H54 (cell line): ENCODE measurements at regions not wholly inside any gene's neighbourhood (a gene's known extent, or its start where the extent isn't known, plus 50 kb on each side); places are given as distances from the start of the nearest gene placed in this dataset.

ENCODE experiments used
- DNase-seq: peaks from one replicate; pipeline ENCODE4 v3.0.0; 2011; ENCODE audit warnings: low spot score, mixed read lengths; ENCODE audit not compliant: insufficient read length
- FAIRE-seq: peaks from 3 replicates; lab custom pipeline; 2011; peaks lifted over from hg19 to GRCh38; lab: Jason Lieb, UNC
- POLR2A ChIP-seq: IDR thresholded peaks from 2 replicates; pipeline ENCODE4 v1.6.1; 2011; ENCODE audit warnings: low read depth, mild to moderate bottlenecking, low read length

DNA sequence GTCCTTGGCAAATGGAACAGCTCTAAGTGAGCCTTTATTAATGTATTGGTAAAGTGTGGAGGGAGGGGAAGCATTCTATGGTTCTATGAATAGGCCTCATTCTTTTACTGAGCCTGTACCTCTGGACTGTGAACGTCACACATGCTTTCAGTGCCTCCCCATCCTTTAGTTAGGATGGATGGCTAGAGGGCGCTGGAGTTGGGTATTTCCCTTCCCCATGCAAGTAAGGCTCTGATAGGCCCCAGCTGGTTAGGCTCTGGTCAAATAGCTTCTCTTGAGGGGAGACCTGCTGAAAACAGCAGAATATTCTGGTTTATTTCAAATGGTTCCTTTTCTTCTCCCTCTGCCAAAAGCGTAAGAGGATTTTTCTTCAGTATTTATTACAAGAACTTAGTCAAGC lies 860.9 kb upstream of the MDGA2 start:
- FAIRE-seq (no peak), DNase-seq (no peak)
- TF ChIP-seq POLR2A: no peak

DNA sequence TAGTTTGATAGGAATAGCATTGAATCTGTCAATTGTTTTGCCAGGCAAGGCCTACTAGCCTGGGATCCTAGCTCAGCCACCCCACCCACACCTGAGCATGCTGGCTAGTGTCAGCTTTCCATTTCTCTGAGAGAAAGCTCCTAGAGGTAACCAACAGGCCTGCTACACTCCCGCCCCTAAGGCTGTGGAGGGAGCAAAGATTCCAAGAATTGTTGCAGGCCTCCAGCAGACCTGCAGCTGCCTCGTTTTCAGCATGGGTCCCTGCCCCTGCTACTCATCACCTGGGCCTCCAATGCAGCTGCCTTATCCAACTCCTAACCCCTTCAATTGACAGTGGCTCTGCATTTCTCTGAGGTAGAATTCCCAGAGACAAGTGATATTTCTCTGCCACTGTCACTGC lies 852.4 kb upstream of the MDGA2 start:
- no peak for FAIRE-seq
- DNase-seq: no peak
- no peak for TF ChIP-seq POLR2A

DNA sequence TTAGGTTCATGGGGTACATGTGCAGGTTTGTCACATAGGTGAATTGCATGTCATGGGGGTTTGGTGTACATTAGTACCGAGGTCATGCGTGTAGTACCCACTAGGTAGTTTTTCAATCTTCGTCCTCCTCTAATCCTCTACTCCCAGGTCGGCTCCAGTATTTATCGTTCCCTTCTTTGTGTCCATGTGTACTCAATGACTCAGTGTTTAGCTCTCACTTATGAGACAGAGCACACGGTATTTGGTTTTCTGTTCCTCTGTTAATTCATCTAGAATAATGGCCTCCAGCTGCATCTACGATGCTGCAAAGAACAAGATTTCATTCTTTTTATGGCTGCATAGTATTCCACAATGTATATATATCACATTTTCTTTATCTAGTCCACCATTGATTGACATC lies 850.9 kb upstream of the MDGA2 start:
- no peak for TF ChIP-seq POLR2A
- no peak for DNase-seq
- FAIRE-seq: no peak

DNA sequence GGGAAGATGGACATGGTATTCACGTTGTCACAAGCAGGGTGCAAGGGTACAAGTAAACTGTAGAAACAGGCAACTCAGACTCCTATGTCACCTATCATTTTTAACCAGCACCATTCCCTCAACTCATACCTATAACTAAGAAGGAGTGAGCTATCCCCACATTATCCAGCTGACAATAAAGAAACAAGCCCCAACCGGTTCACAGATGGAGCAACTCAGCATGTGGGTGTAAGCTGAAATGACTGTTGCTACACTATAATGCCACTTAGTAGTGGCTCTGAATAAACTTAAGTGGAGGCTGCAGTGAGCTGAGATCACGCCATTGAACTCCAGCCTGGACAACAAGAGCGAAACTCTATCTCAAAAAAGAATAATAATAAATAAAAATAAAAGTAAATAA lies 829.5 kb upstream of the MDGA2 start:
- no peak for FAIRE-seq

DNA sequence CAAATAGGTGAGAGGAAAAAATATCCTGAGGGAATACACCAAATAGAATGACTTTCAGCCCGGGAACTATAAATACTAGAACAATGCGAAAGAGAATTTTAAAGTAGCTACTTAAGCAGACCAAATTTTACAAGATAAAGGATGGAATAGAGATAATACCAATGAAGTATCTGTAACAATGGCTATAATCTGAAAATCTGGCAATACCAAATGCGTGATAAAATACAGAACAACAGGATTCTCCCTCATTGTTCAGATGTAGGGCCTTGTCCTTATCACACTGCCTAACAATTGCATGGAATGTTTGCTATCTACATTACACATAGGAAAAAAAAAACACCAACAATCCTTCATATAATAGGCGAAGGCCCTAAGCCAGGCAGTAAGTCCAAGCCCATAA lies 815.4 kb upstream of the MDGA2 start:
- no peak for TF ChIP-seq POLR2A
- no peak for DNase-seq
- no peak for FAIRE-seq

More for the DNA sequence above, 829.5 kb upstream of the MDGA2 start:
- TF ChIP-seq POLR2A: no peak
- no peak for DNase-seq

DNA sequence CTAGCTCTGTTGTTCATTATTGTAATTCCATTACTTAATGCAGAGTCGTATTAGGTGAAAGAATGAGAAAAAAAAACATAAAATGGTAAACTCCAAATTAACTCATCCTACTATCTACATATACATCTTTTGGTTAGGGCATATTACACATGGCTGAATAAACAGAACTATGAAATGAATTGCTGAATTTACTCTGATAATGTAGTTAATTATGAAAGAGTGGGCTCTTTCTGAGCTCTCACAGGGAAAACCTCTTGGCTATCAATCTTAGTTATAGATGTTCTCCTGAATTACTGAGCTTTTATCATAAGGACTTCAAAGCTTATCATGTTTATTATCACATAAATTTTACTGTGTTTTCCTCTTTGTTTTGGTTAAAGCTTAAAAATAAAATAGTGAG lies 798.5 kb upstream of the MDGA2 start:
- no peak for TF ChIP-seq POLR2A
- FAIRE-seq (no peak), DNase-seq (no peak)

DNA sequence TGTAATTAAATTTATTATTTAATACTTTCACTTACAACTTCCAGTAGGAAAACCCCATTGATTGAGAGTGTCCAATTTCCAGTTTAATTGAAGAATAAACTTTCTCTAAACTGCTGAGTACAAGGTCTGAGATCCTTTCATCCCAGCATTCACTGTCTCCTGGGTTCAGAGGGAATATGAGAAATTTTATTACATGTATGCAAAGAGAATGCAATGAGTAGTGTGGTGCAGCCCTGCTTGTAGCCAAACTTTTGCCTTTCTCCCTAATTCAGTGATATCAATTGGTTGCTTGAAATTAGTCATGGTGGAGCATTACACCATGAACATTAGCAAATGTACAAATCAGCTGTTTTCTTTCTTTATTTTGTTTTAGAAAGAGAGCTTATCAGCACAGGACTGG lies 780.6 kb upstream of the MDGA2 start:
- no peak for TF ChIP-seq POLR2A
- no peak for FAIRE-seq
- no peak for DNase-seq

DNA sequence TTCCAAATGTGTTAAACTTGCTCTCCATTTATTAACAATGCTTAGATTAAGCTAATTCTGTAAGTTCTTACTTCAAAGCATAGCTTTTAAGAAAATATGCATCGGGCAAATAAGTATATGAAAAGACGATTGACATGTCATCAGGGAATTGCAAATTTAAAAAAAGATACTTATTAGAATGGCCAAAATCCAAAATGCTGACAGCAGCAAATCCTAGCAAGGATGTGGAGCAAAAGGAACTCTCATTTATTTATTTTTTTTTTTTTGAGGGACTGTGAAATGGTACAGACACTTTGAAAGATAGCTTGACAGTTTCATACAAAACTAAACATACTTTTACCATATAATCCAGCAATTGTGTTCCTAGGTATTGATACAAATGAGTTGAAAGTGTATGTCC lies 779.5 kb upstream of the MDGA2 start:
- FAIRE-seq (no peak), DNase-seq (no peak)
- TF ChIP-seq POLR2A: no peak

DNA sequence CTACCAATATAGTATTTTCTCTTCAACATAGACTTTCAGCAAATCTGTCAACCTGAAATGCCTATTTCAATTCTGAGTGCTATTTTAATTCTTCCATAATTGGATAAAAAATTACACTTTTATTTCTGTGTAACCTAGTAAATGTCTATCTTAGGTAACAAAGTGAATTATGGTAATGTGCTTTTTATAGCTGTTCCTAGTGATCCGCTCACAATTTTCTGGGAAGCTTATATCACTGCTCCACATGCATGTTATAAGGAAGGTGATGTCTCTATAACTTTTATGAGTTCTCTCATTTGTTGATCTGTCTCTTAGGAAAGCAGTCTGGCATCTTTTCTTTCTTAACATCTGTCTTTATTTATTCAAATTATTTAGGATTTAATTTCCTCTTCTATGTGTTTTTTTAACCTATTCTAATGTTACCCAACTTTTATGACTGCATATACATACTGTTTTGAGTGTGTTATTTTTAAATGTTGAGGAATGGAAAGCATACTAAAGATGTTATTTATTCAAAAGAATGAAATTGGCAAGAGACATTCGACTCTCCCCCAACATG lies 777.1 kb upstream of the MDGA2 start:
- no peak for TF ChIP-seq POLR2A
- no peak for DNase-seq
- no peak for FAIRE-seq

DNA sequence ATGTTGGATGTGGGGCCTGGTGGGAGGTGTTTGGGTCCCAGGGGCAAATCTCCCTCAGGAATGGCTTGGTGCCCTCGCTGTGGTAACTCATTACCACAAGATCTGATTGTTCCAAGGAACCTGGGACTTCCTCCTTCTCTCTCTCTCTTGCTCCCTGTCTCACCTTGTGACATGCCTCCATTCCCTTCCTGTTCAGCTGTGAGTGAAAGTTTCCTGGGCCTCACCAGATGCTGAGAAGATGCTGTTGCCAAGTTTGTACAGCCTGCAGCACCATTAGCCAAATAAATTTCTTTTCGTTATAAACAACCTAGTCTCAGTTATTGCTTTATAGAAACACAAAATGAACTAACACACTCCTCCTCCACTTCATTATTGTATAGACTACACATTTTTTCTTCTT lies 759.8 kb upstream of the MDGA2 start:
- no peak for FAIRE-seq
- DNase-seq: no peak
- no peak for TF ChIP-seq POLR2A

DNA sequence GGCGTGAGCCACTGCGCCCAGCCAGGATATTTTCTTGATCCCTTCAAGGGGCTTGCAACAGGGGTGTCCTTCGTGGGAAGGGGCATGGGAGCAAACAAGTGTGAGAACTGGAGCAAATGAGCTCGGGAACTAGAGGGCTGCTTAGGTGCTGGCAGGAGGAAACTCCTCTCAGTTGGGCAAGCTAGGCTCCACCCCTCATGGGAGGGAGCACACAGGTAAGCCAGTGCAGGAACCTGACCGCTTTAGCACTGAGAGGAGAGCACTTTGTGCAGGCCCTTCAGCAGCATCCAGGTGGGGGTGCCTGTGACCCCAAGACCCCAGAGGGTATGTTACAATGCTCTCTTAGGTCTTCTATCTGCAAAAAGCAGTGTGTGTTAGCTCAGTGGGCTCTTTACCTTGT lies 755.4 kb upstream of the MDGA2 start:
- DNase-seq (no peak), FAIRE-seq (no peak)
- TF ChIP-seq POLR2A: no peak

DNA sequence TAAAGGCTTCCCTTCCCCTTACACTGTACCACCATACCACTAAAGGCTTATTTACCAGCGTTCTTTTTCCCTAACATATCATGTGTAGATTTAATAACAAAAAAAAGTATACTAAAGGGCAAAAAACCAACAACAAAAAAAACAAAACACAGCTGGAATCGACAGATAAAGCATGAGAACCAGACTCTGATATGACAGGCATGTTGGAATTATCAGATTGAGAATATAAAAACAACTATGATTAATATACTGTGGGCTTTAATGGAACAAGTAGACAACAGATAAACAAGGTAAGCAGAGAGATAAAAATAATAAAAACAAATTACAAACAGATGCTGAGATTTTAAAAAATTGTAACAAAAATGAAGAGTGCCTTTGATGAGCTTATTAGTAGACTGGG lies 754.1 kb upstream of the MDGA2 start:
- no peak for TF ChIP-seq POLR2A
- DNase-seq: no peak
- FAIRE-seq: no peak

DNA sequence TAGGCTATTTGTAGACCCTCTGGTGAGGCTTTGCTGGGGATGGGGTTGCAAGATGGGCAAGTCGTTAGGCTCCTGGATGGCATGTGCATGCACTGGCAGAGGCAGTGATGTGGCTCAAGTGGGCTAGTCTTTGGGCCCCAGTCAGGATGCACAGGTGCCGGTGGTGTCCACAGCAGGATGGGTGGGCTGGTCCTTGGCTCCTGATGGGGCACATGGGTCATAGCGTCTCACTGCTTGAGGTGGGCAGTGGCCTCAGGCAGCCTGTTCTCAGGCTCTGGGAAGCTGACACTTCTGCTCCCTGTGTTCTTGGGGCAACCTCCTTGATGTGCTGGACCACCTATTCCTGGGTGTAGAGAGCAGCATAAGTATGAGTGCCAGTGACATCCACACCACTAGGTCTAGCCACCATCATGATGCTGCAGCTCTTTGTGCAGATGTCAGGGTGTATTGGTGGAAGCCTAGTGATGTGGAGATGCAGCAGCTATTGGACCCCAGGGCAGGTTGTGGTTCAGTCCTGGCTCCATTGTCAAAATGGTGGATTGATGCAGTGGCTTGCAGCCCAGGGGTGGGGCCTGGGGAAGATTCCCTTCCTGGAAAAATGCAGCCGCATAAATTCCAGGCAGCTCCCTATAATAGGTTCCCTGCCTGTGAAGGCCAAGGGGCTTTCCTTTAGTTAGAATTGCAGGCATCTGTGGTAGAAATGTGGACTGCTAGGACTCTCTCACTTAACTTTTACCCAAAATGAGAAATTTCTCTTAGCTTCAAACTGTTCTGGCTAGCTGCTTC lies 742.5 kb upstream of the MDGA2 start:
- FAIRE-seq: no peak
- no peak for DNase-seq
- TF ChIP-seq POLR2A: no peak

DNA sequence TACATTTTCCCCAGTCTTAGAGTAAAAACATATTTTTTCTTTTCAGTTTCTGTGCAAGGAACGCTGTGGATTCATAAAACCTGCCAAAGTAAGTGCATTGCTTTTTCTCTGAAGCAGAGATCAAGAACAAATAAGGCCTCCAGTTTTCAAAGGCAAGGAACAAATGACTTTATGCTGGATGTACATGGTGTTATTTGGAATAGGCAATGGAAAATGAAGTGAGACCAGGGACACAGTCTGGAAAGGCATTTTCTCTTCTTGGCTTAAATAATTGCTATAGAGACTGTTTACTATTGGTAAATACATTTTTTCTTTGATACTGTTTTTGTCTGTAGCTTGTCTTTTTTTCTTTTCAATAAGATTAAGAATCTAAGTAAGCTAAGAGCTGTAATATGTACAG lies 725.9 kb upstream of the MDGA2 start:
- no peak for DNase-seq
- no peak for FAIRE-seq
- TF ChIP-seq POLR2A: no peak

DNA sequence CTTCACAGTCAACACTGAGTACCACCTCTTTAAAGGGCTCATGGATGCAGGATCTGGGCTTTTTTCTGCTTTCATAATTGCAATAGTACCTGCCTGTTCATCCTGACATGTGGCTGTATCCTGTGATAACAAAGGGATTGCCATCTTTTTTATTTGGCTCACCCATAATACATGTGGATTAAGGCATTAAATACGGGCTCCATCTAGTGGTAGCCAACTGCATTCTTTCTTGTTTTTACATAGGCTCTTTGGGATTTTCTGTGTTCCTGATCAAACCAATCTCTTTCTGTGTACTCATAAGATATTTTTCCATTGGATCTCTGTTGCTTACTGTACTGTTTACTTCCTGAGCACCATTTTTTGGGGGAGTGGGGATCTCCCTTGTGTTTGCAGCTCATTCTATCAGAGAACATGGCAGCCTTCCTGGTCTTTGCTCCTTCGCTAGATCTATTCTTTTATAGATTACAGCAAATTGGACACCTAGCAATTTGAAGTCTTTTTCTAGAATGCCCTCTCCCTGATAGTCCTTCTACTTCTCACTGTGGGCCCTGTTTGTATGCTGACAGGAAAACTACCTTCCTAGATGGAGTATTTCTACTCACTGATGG lies 723.4 kb upstream of the MDGA2 start:
- DNase-seq (peak; percentile 3), FAIRE-seq (no peak)
- no peak for TF ChIP-seq POLR2A
